ENCODE measurements at regions not wholly inside any gene's neighbourhood (a gene's known extent, or its start where the extent isn't known, plus 50 kb on each side); places are given as distances from the start of the nearest gene placed in this dataset.

GRCh38 chr3:27646896-27647295 is 75.2 kb downstream of the EOMES start:
- Histone ChIP-seq H3F3A (ENCODE audit: control insufficient read depth, insufficient read depth) (no peaks in the 10 kb centered on the region), H3K27ac (ENCODE audit: low read depth, low read length) (no peak overlapping the region), H3K36me3 (ENCODE audit: control insufficient read depth, low read length) (no peaks in the 10 kb centered on the region), H3K9me2 (replicated peaks; ENCODE audit: control insufficient read depth, low read length) (no peaks in the 10 kb centered on the region), H3K4me2 (ENCODE audit: low read length) (no peak overlapping the region), H3K4me1 (ENCODE audit: control insufficient read depth, low read length) (no peaks in the 10 kb centered on the region), H3K9me3 (ENCODE audit: control insufficient read depth, insufficient read depth, low read length) (no peaks in the 10 kb centered on the region), H3K79me2 (ENCODE audit: control insufficient read depth, low read length) (no peaks in the 10 kb centered on the region), H3K4me3 (ENCODE audit: low read length) (no peak overlapping the region), H3K27me3 (ENCODE audit: control insufficient read depth, low read length) (peaks cover 21% of the 10 kb centered on the region), H4K20me1 (ENCODE audit: control insufficient read depth, insufficient read depth, low read depth, low read length) (no peaks in the 10 kb centered on the region)
- no peak for TF ChIP-seq EZH2phosphoT487 (IDR thresholded peaks at IDR 0.05; ENCODE audit: borderline replicate concordance, low read length)
- TF ChIP-seq, protein P1, sequence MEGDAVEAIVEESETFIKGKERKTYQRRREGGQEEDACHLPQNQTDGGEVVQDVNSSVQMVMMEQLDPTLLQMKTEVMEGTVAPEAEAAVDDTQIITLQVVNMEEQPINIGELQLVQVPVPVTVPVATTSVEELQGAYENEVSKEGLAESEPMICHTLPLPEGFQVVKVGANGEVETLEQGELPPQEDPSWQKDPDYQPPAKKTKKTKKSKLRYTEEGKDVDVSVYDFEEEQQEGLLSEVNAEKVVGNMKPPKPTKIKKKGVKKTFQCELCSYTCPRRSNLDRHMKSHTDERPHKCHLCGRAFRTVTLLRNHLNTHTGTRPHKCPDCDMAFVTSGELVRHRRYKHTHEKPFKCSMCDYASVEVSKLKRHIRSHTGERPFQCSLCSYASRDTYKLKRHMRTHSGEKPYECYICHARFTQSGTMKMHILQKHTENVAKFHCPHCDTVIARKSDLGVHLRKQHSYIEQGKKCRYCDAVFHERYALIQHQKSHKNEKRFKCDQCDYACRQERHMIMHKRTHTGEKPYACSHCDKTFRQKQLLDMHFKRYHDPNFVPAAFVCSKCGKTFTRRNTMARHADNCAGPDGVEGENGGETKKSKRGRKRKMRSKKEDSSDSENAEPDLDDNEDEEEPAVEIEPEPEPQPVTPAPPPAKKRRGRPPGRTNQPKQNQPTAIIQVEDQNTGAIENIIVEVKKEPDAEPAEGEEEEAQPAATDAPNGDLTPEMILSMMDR (IDR thresholded peaks at IDR 0.05; ENCODE audit: low read depth, low read length, poor library complexity, severe bottlenecking), result no peak

- TF ChIP-seq, protein P1 (IDR thresholded peaks at IDR 0.05; ENCODE audit: low read depth, low read length, poor library complexity, severe bottlenecking), result no peak
- TF ChIP-seq EZH2phosphoT487 (IDR thresholded peaks at IDR 0.05; ENCODE audit: borderline replicate concordance, low read length), result no peak
- no peaks in the 10 kb centered on the region for H3K9me2 ChIP-seq (replicated peaks; ENCODE audit: control insufficient read depth, low read length)
- H3K79me2 ChIP-seq (ENCODE audit: control insufficient read depth, low read length), result no peaks in the 10 kb centered on the region
- H3K4me1 ChIP-seq (ENCODE audit: control insufficient read depth, low read length), result no peaks in the 10 kb centered on the region
- no peaks in the 10 kb centered on the region for H3K36me3 ChIP-seq (ENCODE audit: control insufficient read depth, low read length)
- H3F3A ChIP-seq (ENCODE audit: control insufficient read depth, insufficient read depth), result no peaks in the 10 kb centered on the region
- H3K9me3 ChIP-seq (ENCODE audit: control insufficient read depth, insufficient read depth, low read length), result no peaks in the 10 kb centered on the region
- no peaks in the 10 kb centered on the region for H4K20me1 ChIP-seq (ENCODE audit: control insufficient read depth, insufficient read depth, low read depth, low read length)
- H3K27ac ChIP-seq (ENCODE audit: low read depth, low read length), result no peak overlapping the region
- peaks cover 13% of the 10 kb centered on the region for H3K27me3 ChIP-seq (ENCODE audit: control insufficient read depth, low read length)
- H3K4me3 ChIP-seq (ENCODE audit: low read length), result no peak overlapping the region
- H3K4me2 ChIP-seq (ENCODE audit: low read length), result no peak overlapping the region
Observed at GRCh38 chr3:27644941-27645340, 77.2 kb downstream of the EOMES start.

DNA sequence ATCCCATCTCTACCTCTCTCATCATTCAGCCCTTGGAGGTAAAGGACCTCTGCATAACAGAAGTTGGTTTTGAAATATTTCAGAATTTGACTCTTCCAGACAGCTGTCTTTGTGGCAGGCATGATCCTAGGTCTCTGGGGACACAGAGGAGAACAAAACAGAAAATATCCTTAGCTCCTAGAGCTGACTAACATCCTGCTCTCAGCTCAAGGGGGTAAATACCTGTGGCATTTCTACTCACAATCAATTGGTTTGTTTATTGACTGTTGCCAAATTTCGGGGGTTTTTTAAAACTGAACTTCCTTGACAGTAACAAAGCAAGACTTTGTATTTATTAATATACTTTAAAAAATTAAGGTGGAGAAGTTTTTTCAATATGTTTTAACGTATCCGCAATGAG is 78.8 kb downstream of the EOMES start:
- no peak overlapping the region for H3K27ac ChIP-seq (ENCODE audit: low read depth, low read length)
- H3K4me1 ChIP-seq (ENCODE audit: control insufficient read depth, low read length), result no peaks in the 10 kb centered on the region
- H3K36me3 ChIP-seq (ENCODE audit: control insufficient read depth, low read length), result no peaks in the 10 kb centered on the region
- no peak overlapping the region for H3K4me3 ChIP-seq (ENCODE audit: low read length)
- H4K20me1 ChIP-seq (ENCODE audit: control insufficient read depth, insufficient read depth, low read depth, low read length), result no peaks in the 10 kb centered on the region
- no peaks in the 10 kb centered on the region for H3K27me3 ChIP-seq (ENCODE audit: control insufficient read depth, low read length)
- TF ChIP-seq, protein P1 (IDR thresholded peaks at IDR 0.05; ENCODE audit: low read depth, low read length, poor library complexity, severe bottlenecking), result no peak
- TF ChIP-seq EZH2phosphoT487 (IDR thresholded peaks at IDR 0.05; ENCODE audit: borderline replicate concordance, low read length), result no peak
- H3K4me2 ChIP-seq (ENCODE audit: low read length), result no peak overlapping the region
- no peaks in the 10 kb centered on the region for H3K9me2 ChIP-seq (replicated peaks; ENCODE audit: control insufficient read depth, low read length)
- H3K9me3 ChIP-seq (ENCODE audit: control insufficient read depth, insufficient read depth, low read length), result no peaks in the 10 kb centered on the region
- no peaks in the 10 kb centered on the region for H3F3A ChIP-seq (ENCODE audit: control insufficient read depth, insufficient read depth)
- H3K79me2 ChIP-seq (ENCODE audit: control insufficient read depth, low read length), result no peaks in the 10 kb centered on the region

DNA sequence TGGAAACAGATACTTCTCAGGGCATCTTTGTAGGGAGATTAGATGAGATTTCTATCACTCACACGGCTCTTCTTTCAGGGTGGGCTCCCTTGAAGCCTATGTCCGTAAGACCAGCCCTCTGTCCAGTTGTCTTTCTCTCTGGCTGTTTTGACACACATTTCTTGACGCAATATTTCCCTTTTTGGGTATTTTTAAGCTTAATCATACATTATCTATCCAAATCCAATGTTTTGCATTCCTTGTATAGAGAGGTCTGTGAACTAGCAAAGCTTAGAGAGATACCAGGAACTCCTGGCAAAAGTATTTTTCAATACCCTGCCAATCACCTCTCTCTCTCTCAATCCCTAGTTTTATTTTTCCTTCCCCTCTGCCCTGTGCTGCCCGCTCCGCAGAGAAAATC is 79.3 kb downstream of the EOMES start:
- H3K4me1 ChIP-seq (ENCODE audit: control insufficient read depth, low read length), result no peaks in the 10 kb centered on the region
- no peak overlapping the region for H3K27ac ChIP-seq (ENCODE audit: low read depth, low read length)
- H3K9me2 ChIP-seq (replicated peaks; ENCODE audit: control insufficient read depth, low read length), result no peaks in the 10 kb centered on the region
- no peak overlapping the region for H3K4me2 ChIP-seq (ENCODE audit: low read length)
- H3K36me3 ChIP-seq (ENCODE audit: control insufficient read depth, low read length), result no peaks in the 10 kb centered on the region
- H4K20me1 ChIP-seq (ENCODE audit: control insufficient read depth, insufficient read depth, low read depth, low read length), result no peaks in the 10 kb centered on the region
- no peak for TF ChIP-seq EZH2phosphoT487 (IDR thresholded peaks at IDR 0.05; ENCODE audit: borderline replicate concordance, low read length)
- TF ChIP-seq, protein P1 (IDR thresholded peaks at IDR 0.05; ENCODE audit: low read depth, low read length, poor library complexity, severe bottlenecking), result no peak
- H3K79me2 ChIP-seq (ENCODE audit: control insufficient read depth, low read length), result no peaks in the 10 kb centered on the region
- H3K27me3 ChIP-seq (ENCODE audit: control insufficient read depth, low read length), result no peaks in the 10 kb centered on the region
- H3K4me3 ChIP-seq (ENCODE audit: low read length), result no peak overlapping the region
- H3F3A ChIP-seq (ENCODE audit: control insufficient read depth, insufficient read depth), result no peaks in the 10 kb centered on the region
- no peaks in the 10 kb centered on the region for H3K9me3 ChIP-seq (ENCODE audit: control insufficient read depth, insufficient read depth, low read length)
